GM23248 (cell line): ENCODE measurements at regions not wholly inside any gene's neighbourhood (a gene's known extent, or its start where the extent isn't known, plus 50 kb on each side); places are given as distances from the start of the nearest gene placed in this dataset.

ENCODE experiments used
- DNase-seq: peaks from one replicate; pipeline ENCODE4 v3.0.0-alpha.2; 2015
- H2AFZ ChIP-seq: fragments of 200-600 bp; sonication (generic); 2 replicates; pipeline ENCODE4 v1.6.1; 2016; ENCODE audit warnings: antibody characterized with exemption
- H3F3A ChIP-seq: fragments of 200-600 bp; sonication (generic); 2 replicates; pipeline ENCODE4 v1.6.1; 2016; ENCODE audit warnings: mild to moderate bottlenecking, antibody characterized with exemption, mixed run types; ENCODE audit not compliant: insufficient read depth
- H3K27ac ChIP-seq: fragments of 200-600 bp; sonication (generic); 2 replicates; pipeline ENCODE4 v1.5.1; 2016; ENCODE audit warnings: mild to moderate bottlenecking
- H3K27me3 ChIP-seq: fragments of 200-600 bp; sonication (generic); replicated peaks from 2 replicates; pipeline ENCODE4 v1.6.1; 2016; ENCODE audit warnings: mild to moderate bottlenecking; ENCODE audit not compliant: insufficient read depth
- H3K36me3 ChIP-seq: fragments of 200-600 bp; sonication (generic); 2 replicates; pipeline ENCODE4 v1.6.1; 2016; ENCODE audit warnings: low read depth, mild to moderate bottlenecking
- H3K4me1 ChIP-seq: fragments of 200-600 bp; sonication (generic); 2 replicates; pipeline ENCODE4 v1.6.1; 2016; ENCODE audit warnings: mild to moderate bottlenecking; ENCODE audit not compliant: insufficient read depth
- H3K4me2 ChIP-seq: fragments of 200-600 bp; sonication (generic); one replicate; pipeline ENCODE4 v1.6.1; 2016; ENCODE audit warnings: mild to moderate bottlenecking; ENCODE audit not compliant: unreplicated experiment
- H3K4me3 ChIP-seq: fragments of 200-600 bp; sonication (generic); 2 replicates; pipeline ENCODE4 v1.5.1; 2016; ENCODE audit warnings: mild to moderate bottlenecking
- H3K79me2 ChIP-seq: fragments of 200-600 bp; sonication (generic); 2 replicates; pipeline ENCODE4 v1.6.1; 2016; ENCODE audit warnings: mild to moderate bottlenecking; ENCODE audit not compliant: insufficient read depth
- H3K9ac ChIP-seq: fragments of 200-600 bp; sonication (generic); 2 replicates; pipeline ENCODE4 v1.6.1; 2016; ENCODE audit warnings: mild to moderate bottlenecking
- H3K9me2 ChIP-seq: fragments of 200-600 bp; sonication (generic); 2 replicates; pipeline ENCODE4 v1.6.1; 2016; ENCODE audit warnings: mixed run types, mild to moderate bottlenecking, moderate library complexity; ENCODE audit not compliant: insufficient read depth
- H3K9me3 ChIP-seq: fragments of 200-600 bp; sonication (generic); one replicate; pipeline ENCODE4 v1.6.1; 2017; ENCODE audit warnings: low read depth
- H4K20me1 ChIP-seq: fragments of 200-600 bp; sonication (generic); 2 replicates; pipeline ENCODE4 v1.6.0; 2016; ENCODE audit not compliant: insufficient read depth
- EZH2 ChIP-seq: fragments of 200-600 bp; sonication (generic); IDR thresholded peaks from 2 replicates; pipeline ENCODE4 v1.6.1; 2018; ENCODE audit warnings: antibody characterized with exemption, mild to moderate bottlenecking; ENCODE audit not compliant: insufficient read depth, poor library complexity, severe bottlenecking
- EZH2phosphoT487 ChIP-seq: fragments of 200-600 bp; sonication (generic); IDR thresholded peaks from 2 replicates; pipeline ENCODE4 v1.6.1; 2018; ENCODE audit warnings: antibody characterized with exemption, moderate library complexity, mild to moderate bottlenecking, low read depth; ENCODE audit not compliant: insufficient read depth
- WGBS, 2 experiments: methylation state at CpG; one replicate each; pipeline ENCODE4 v1.1.6; 2015 to 2017; ENCODE audit warnings: low lambda C conversion rate in 2 of 2, low coverage in 1 of 2; ENCODE audit errors: missing lambda C conversion rate in 2 of 2; 5-methylcytosine and 5-hydroxymethylcytosine counted together
- in situ Hi-C: fragments of 300-500 bp; cut with MboI; formaldehyde crosslinking; loops from 2 replicates; pipeline ENCODE4 v1.15.0; 2020

DNA sequence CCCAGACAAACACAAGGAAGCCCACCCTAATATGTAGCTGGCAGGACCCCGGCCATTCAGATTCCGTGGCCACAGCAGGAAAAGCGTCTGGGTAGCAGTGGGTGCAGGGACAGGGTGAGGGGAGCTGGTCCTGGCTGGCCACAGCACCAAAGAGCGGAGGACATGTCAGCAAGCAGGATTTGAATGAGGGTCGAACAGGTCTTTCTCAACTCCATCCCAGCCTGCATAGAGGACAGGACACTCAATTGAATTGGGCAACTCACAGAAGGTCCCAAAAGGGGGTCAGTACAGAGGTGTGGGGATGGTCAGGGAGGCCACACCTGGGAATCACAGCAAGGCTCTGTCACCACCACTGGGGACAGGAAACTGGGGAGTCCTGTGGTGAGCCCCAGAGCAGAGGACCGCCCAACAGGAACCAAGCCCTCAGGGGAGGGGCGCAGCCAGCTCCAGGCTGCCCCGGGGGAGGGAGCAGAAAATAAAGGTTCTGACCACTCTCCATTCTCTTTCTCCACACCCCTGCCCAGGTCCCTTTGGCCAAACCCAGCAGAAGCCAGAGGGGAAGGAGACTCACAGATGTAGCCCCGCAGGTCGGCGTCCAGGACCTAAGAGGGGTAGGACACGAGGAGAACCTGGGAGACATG lies 108.7 kb upstream of the PPP2R2D start:
- Histone ChIP-seq H4K20me1 (no peaks in the 10 kb centered on the region), H3K9me2 (no peaks in the 10 kb centered on the region), H3K36me3 (no peaks in the 10 kb centered on the region), H3K79me2 (no peaks in the 10 kb centered on the region), H2AFZ (no peak overlapping the region), H3K4me1 (no peaks in the 10 kb centered on the region), H3K4me3 (no peak overlapping the region), H3K9me3 (no peaks in the 10 kb centered on the region), H3K9ac (no peak overlapping the region), H3K27me3 (no peaks in the 10 kb centered on the region), H3K27ac (no peak overlapping the region), H3F3A (no peaks in the 10 kb centered on the region), H3K4me2 (no peak overlapping the region)
- in situ Hi-C loops: no loop called here
- DNase-seq: no peak
- WGBS, 2 experiments: 46 to 50% methylated on average over 12 of the region's 12 CpGs
- no peak for TF ChIP-seq EZH2
- no peak for TF ChIP-seq EZH2phosphoT487

DNA sequence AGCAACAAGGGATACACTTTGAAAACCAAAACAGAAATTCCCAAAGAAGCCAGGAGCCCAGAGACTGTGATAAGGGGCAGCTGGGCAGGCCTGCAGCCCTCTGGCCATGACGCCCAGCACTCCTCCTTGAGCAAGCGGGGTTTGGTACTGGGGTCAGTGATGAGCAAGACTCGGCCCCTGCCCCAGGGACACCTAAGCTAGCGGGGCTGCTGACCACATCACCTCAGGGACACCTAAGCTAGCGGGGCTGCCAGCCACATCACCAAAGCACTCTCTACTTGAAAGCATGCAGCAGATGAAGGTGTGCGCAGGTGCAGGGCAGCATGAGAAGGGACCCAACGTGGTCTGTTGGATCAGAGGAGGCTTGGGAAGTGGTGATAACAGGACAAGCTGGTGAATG lies 108.0 kb upstream of the PPP2R2D start:
- TF ChIP-seq EZH2: no peak
- no peak for TF ChIP-seq EZH2phosphoT487
- H3K4me3 ChIP-seq: no peak overlapping the region
- no peak for DNase-seq
- H3K9me2 ChIP-seq: no peaks in the 10 kb centered on the region
- no peak overlapping the region for H3K4me2 ChIP-seq
- in situ Hi-C loops: no loop called here
- H4K20me1 ChIP-seq: no peaks in the 10 kb centered on the region
- H3K9ac ChIP-seq: no peak overlapping the region
- no peaks in the 10 kb centered on the region for H3K79me2 ChIP-seq
- no peak overlapping the region for H3K27ac ChIP-seq
- 37 to 48% methylated on average over 7 of the region's 7 CpGs for WGBS, 2 experiments
- no peaks in the 10 kb centered on the region for H3K36me3 ChIP-seq
- no peaks in the 10 kb centered on the region for H3F3A ChIP-seq
- H2AFZ ChIP-seq: no peak overlapping the region
- H3K9me3 ChIP-seq: no peaks in the 10 kb centered on the region
- H3K27me3 ChIP-seq: no peaks in the 10 kb centered on the region
- H3K4me1 ChIP-seq: no peaks in the 10 kb centered on the region

DNA sequence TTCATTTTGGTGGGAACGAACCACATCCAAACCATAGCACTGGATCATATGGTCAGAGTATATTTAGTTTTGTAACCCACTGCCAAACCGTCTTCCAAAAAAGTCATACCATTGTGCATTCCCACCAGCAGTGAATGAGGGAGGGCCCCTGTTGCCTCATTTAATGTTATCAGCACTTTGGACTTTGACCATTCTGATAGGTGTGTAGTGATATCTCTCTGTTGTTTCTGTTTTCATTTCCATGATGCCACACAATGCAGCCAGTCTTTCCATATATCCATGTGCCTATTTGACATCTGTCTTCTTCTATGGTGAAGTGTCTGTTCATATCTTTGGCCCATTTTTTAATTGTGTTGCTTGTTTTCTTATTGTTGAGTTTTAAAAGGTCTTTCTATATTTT lies 105.0 kb upstream of the PPP2R2D start:
- H3F3A ChIP-seq: no peaks in the 10 kb centered on the region
- WGBS, 2 experiments: 14 to 20% methylated on average over 2 of the region's 2 CpGs
- in situ Hi-C loops: no loop called here

DNA sequence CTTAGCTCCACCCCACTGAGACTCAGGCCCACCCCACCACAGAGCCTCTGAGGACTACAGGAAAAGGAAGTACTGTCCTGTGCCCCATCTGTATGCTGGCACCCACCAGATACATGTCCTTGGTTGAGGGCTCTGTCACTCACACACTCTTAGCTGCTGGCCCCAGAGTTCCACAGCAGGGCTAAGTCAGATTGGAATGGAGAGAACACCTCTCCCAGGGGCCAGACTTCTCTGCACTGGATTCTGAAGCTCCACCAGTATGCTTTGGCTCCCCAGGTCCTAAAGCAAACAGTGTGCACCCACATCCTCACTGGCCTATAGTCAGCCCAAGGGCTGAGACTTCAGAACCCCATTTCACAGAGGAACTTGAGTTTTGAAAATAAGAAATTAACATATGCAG lies 103.2 kb upstream of the PPP2R2D start:
- H3K36me3 ChIP-seq: no peaks in the 10 kb centered on the region
- no peak for TF ChIP-seq EZH2phosphoT487
- no peak for TF ChIP-seq EZH2
- no peak overlapping the region for H2AFZ ChIP-seq
- H3F3A ChIP-seq: no peaks in the 10 kb centered on the region
- no peaks in the 10 kb centered on the region for H3K79me2 ChIP-seq
- in situ Hi-C loops: no loop called here
- DNase-seq: no peak
- peaks cover 3% of the 10 kb centered on the region for H3K9me3 ChIP-seq
- no peak overlapping the region for H3K9ac ChIP-seq
- no peaks in the 10 kb centered on the region for H3K9me2 ChIP-seq
- no peak overlapping the region for H3K4me3 ChIP-seq
- H3K27me3 ChIP-seq: no peaks in the 10 kb centered on the region
- H4K20me1 ChIP-seq: no peaks in the 10 kb centered on the region
- H3K4me1 ChIP-seq: no peaks in the 10 kb centered on the region
- no peak overlapping the region for H3K4me2 ChIP-seq
- no peak overlapping the region for H3K27ac ChIP-seq

More for the DNA sequence above, 105.0 kb upstream of the PPP2R2D start:
- Histone ChIP-seq H3K79me2 (no peaks in the 10 kb centered on the region), H4K20me1 (no peaks in the 10 kb centered on the region), H3K9me3 (peaks cover 3% of the 10 kb centered on the region), H3K4me3 (no peak overlapping the region), H3K4me1 (no peaks in the 10 kb centered on the region), H3K36me3 (no peaks in the 10 kb centered on the region), H3K4me2 (no peak overlapping the region), H3K9me2 (no peaks in the 10 kb centered on the region), H3K9ac (no peak overlapping the region), H2AFZ (no peak overlapping the region), H3K27me3 (no peaks in the 10 kb centered on the region), H3K27ac (no peak overlapping the region)
- no peak for DNase-seq
- TF ChIP-seq EZH2phosphoT487: no peak
- no peak for TF ChIP-seq EZH2

DNA sequence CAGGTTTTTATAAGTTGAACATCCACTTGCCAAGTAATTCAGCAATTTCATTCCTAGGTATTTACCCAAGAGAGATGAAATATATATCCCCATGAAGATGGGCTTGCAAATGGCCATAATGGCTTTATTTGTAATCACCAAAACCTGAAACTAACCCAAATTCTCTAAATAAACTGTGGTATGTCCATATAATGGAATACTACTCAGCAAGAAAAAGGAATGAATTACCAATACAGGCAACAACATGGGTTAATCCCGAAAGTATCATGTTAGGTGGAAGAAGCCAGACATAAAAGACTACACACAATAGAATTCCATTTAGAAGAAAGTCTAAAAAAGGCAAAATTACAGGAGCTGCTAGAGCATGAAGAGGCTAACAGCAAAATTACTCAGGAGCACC lies 101.4 kb upstream of the PPP2R2D start:
- in situ Hi-C loops: no loop called here
- Histone ChIP-seq H3K79me2 (no peaks in the 10 kb centered on the region), H3K4me1 (no peaks in the 10 kb centered on the region), H3K9me3 (peaks cover 3% of the 10 kb centered on the region), H3K27me3 (no peaks in the 10 kb centered on the region), H3K9me2 (no peaks in the 10 kb centered on the region), H3K9ac (no peak overlapping the region), H3F3A (no peaks in the 10 kb centered on the region), H2AFZ (no peak overlapping the region), H3K4me3 (no peak overlapping the region), H3K27ac (no peak overlapping the region), H3K36me3 (no peaks in the 10 kb centered on the region), H3K4me2 (no peak overlapping the region), H4K20me1 (no peaks in the 10 kb centered on the region)
- no peak for DNase-seq
- 2 to 5% methylated on average over 1 of the region's 1 CpG for WGBS, 2 experiments
- TF ChIP-seq EZH2: no peak
- no peak for TF ChIP-seq EZH2phosphoT487
